ENCODE measurements at regions not wholly inside any gene's neighbourhood (a gene's known extent, or its start where the extent isn't known, plus 50 kb on each side); places are given as distances from the start of the nearest gene placed in this dataset.

- no peaks in the 10 kb centered on the region for H3K36me3 ChIP-seq
- DNase-seq (no peak), ATAC-seq (no peak)
- TF ChIP-seq CTCF (IDR thresholded peaks at IDR 0.05 in 4 of 5, conservative IDR thresholded peaks at IDR 0.05 in 1 of 5): no peak
- TF ChIP-seq POLR2A (IDR thresholded peaks at IDR 0.05): no peak
- no peaks in the 10 kb centered on the region for H3K9me3 ChIP-seq
- H3K4me3 ChIP-seq: no peak overlapping the region
- peaks cover 23 to 27% of the 10 kb centered on the region in 2 donors for H3K4me1 ChIP-seq
- H3K27ac ChIP-seq: no peak overlapping the region
- H3K27me3 ChIP-seq: no peaks in the 10 kb centered on the region
- in situ Hi-C loops (cut with MboI; ENCODE audit: low sequenced_read_pairs in 4 of 4): loop anchor here in 2 of 4 donors (25.0 kb wide), 2 partner anchors 177 to 202 kb away; partner anchors contain the start of gene DUSP10 (in 1 of the 2)
- intact Hi-C loops (cut with DNase I; ENCODE audit: low total_unique reads): loop anchor here (5.0 to 10.0 kb wide), 3 partner anchors 65 to 482 kb away; no protein-coding TSS in a partner anchor
Observed at GRCh38 chr1:221559911-221560310, 182.0 kb downstream of the DUSP10 start.

DNA sequence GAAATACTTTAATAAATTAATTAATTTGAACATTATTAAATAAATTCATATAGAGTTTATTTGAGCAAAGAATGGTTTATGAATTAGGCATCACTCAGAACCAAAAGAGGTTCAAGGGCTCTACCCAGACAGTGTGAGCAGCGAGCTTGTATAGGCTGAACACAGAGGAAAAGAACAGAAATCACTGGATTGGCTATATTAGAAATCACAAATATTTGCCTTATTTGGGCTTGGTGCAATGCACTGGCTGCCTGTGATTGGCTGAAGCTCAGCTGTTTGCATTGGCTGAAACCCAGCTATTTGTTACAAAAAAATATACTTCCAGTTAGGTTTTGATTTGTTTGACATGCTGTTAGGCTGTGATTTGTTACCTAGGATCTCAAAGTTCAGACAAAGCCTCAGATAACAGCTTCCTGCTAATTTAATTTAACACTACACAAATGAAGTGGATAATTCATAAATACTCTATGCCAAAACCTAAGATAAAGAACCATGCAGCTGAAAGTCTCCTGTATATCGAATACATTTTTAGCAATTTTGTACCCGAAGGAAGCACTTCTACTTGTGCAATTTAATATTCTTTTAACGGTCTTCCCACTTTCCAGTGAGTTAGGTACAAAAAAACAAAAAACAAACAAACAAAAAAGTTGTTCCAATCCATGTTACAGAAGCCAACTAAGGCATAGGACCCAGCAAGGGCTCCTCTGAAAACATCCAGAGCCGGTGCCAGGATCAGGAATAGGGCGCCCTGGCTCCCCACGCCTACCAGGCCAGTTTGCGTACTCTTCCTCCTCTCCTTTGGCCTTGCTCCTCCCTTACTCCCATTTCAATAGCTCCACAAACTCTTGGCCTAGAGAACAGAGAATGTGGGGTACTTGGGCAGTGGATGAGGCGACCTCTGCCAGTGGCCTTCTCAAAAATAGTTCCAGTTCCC lies 179.1 kb downstream of the DUSP10 start:
- DNase-seq (no peak), ATAC-seq (no peak)
- intact Hi-C loops (cut with DNase I; ENCODE audit: low total_unique reads): loop anchor here (5.0 to 10.0 kb wide), 2 partner anchors 322 to 479 kb away; no protein-coding TSS in a partner anchor
- Histone ChIP-seq H3K9me3 (no peaks in the 10 kb centered on the region), H3K27ac (peak overlapping the region; percentile 74 to 84 (median 79)), H3K27me3 (no peaks in the 10 kb centered on the region), H3K4me3 (peak overlapping the region in 1 of 4 donors; percentile 10), H3K4me1 (peaks cover 16 to 35% of the 10 kb centered on the region in 2 donors), H3K36me3 (no peaks in the 10 kb centered on the region)
- TF ChIP-seq CTCF (IDR thresholded peaks at IDR 0.05 in 4 of 5, conservative IDR thresholded peaks at IDR 0.05 in 1 of 5): no peak
- no peak for TF ChIP-seq POLR2A (IDR thresholded peaks at IDR 0.05)
- in situ Hi-C loops (cut with MboI; ENCODE audit: low sequenced_read_pairs in 4 of 4): loop anchor here in 2 of 4 donors (25.0 kb wide), 2 partner anchors 174 to 199 kb away; partner anchors contain the start of gene DUSP10 (in 1 of the 2)

DNA sequence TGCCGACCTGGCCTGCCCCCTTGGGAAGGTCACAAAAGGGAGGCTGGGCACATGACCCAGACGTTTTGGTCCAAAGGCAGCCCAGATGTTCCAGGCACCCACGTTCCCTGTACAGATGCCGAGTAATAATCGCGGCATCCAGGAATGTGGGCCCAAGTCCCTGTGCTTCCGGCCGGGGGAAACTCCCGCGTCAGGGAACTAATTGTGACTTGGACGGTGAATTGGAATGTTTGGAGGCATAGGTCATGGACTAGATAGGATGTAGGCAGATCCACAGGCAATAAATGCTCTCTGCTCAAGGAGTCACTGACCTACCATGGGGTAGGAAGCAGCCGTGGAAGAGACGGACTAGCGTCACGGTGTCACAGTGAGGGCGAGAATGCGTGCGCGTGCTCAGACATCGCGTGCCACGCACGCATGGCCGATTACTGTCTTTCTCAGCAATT lies 178.4 kb downstream of the DUSP10 start:
- Histone ChIP-seq H3K36me3 (no peaks in the 10 kb centered on the region), H3K9me3 (no peaks in the 10 kb centered on the region), H3K27me3 (no peaks in the 10 kb centered on the region), H3K4me3 (peak overlapping the region in 1 of 4 donors; percentile 10), H3K27ac (peak overlapping the region; percentile 74 to 84 (median 79)), H3K4me1 (peaks cover 16 to 36% of the 10 kb centered on the region in 2 donors)
- DNase-seq (peak in 1 of 2 donors; percentile 24), ATAC-seq (peak; percentile 51 to 59)
- in situ Hi-C loops (cut with MboI; ENCODE audit: low sequenced_read_pairs in 4 of 4) (loop anchor here in 2 of 4 donors (25.0 kb wide), 2 partner anchors 174 to 199 kb away; partner anchors contain the start of gene DUSP10 (in 1 of the 2)), intact Hi-C loops (cut with DNase I; ENCODE audit: low total_unique reads) (loop anchor here (5.0 to 10.0 kb wide), 2 partner anchors 321 to 479 kb away; no protein-coding TSS in a partner anchor)
- TF ChIP-seq POLR2A (IDR thresholded peaks at IDR 0.05) (no peak), CTCF (IDR thresholded peaks at IDR 0.05 in 4 of 5, conservative IDR thresholded peaks at IDR 0.05 in 1 of 5) (no peak)

DNA sequence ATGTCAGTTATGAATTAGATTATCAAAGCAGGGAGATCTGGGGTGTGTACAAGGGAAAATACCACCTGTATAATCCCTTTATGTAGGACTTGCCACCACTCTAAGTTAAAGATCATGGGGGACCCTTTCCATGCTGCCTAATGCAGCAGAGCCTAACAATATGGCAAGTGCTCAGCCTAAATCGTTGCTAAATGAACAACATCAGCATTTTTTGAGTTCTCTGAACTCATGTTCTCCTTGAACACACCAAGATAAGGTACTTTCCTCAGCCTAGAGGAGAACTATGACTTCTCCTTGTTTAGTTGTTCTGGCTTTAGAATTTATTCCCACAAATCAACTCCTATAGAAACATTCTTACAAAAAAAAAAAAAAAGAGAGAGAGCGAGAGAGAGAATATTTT lies 177.0 kb downstream of the DUSP10 start:
- Histone ChIP-seq H3K27ac (peak overlapping the region; percentile 74 to 84 (median 79)), H3K4me1 (peaks cover 16 to 36% of the 10 kb centered on the region in 2 donors), H3K27me3 (no peaks in the 10 kb centered on the region), H3K4me3 (no peak overlapping the region), H3K36me3 (no peaks in the 10 kb centered on the region), H3K9me3 (no peaks in the 10 kb centered on the region)
- ATAC-seq (no peak), DNase-seq (no peak)
- intact Hi-C loops (cut with DNase I; ENCODE audit: low total_unique reads) (loop anchor here (1.0 to 10.0 kb wide), 5 partner anchors 37 to 477 kb away; partner anchors contain the start of gene DUSP10), in situ Hi-C loops (cut with MboI; ENCODE audit: low sequenced_read_pairs in 4 of 4) (loop anchor here in 2 of 4 donors (25.0 kb wide), 2 partner anchors 172 to 197 kb away; partner anchors contain the start of gene DUSP10 (in 1 of the 2))
- TF ChIP-seq POLR2A (IDR thresholded peaks at IDR 0.05): no peak
- no peak for TF ChIP-seq CTCF (IDR thresholded peaks at IDR 0.05 in 4 of 5, conservative IDR thresholded peaks at IDR 0.05 in 1 of 5)
